Mammary epithelial cell (primary cell): ENCODE measurements at regions not wholly inside any gene's neighbourhood (a gene's known extent, or its start where the extent isn't known, plus 50 kb on each side); places are given as distances from the start of the nearest gene placed in this dataset.

ENCODE experiments used
- EZH2 ChIP-seq: IDR thresholded peaks from 2 replicates; pipeline ENCODE4 v1.6.1; 2012; ENCODE audit warnings: low read length, inconsistent platforms, borderline replicate concordance
- TF ChIP-seq, protein P1 (sequence below), 2 donors: IDR thresholded peaks in 1 of 2; conservative IDR thresholded peaks in 1 of 2; 2 replicates each; pipeline ENCODE4 v1.5.1; 2011 to 2012; ENCODE audit warnings: inconsistent platforms in 2 of 2, low read length in 2 of 2, mild to moderate bottlenecking in 2 of 2, control low read depth in 1 of 2, low read depth in 1 of 2; ENCODE audit not compliant: insufficient read depth in 1 of 2; ENCODE audit errors: extremely low read depth in 1 of 2

DNA sequence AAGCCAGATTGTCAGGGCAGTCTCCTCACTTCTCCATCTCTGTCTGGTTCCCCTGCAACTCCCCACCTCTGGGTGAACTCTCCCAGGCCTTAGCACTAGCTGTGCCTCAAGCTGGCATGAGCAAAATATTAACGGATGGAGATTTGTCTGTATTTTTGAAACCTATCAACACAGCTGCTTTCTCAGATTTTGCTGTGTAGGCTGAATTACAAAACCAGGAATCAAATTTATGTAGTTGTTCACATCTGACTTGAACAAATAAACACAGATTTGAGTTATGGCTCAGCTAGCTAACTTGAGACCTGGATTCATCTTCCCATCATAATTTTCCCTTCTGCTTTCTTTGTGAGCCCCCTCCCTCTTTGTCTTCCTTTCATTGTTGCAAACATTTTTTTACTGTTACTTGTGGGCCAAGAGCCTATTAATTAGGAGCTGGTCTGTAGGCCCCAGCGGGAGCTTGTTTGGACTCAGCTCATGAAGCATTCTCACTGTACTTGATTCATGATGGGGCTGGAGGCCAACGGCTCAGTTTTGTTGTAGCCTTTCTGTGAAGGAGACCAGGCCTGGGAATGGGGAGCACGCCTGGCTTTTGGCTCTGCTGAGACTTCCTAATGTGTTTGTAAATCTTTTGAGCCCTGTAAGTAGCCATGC lies 164.1 kb upstream of the GATA6 start:
- TF ChIP-seq, protein P1, sequence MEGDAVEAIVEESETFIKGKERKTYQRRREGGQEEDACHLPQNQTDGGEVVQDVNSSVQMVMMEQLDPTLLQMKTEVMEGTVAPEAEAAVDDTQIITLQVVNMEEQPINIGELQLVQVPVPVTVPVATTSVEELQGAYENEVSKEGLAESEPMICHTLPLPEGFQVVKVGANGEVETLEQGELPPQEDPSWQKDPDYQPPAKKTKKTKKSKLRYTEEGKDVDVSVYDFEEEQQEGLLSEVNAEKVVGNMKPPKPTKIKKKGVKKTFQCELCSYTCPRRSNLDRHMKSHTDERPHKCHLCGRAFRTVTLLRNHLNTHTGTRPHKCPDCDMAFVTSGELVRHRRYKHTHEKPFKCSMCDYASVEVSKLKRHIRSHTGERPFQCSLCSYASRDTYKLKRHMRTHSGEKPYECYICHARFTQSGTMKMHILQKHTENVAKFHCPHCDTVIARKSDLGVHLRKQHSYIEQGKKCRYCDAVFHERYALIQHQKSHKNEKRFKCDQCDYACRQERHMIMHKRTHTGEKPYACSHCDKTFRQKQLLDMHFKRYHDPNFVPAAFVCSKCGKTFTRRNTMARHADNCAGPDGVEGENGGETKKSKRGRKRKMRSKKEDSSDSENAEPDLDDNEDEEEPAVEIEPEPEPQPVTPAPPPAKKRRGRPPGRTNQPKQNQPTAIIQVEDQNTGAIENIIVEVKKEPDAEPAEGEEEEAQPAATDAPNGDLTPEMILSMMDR (conservative IDR thresholded peaks at IDR 0.05 in 1 of 2, IDR thresholded peaks at IDR 0.05 in 1 of 2; ENCODE audit: extremely low read depth in 1 of 2, insufficient read depth in 1 of 2, low read depth in 1 of 2, low read length in 2 of 2) = no peak
- no peak for TF ChIP-seq EZH2
